GM12892 (cell line): ENCODE measurements at regions not wholly inside any gene's neighbourhood (a gene's known extent, or its start where the extent isn't known, plus 50 kb on each side); places are given as distances from the start of the nearest gene placed in this dataset.

ENCODE experiments used
- DNase-seq: peaks from one replicate; pipeline ENCODE4 v3.0.0; 2011; ENCODE audit not compliant: insufficient read length
- FAIRE-seq: peaks from 2 replicates; lab custom pipeline; 2011; peaks lifted over from hg19 to GRCh38; lab: Jason Lieb, UNC
- POLR2A ChIP-seq: IDR thresholded peaks from 2 replicates; pipeline ENCODE4 v1.6.1; 2011; ENCODE audit warnings: low read depth, low read length, control low read depth
- POLR2AphosphoS5 ChIP-seq: IDR thresholded peaks from 2 replicates; pipeline ENCODE4 v1.6.1; 2011; ENCODE audit warnings: low read depth, low read length, control low read depth
- TAF1 ChIP-seq: IDR thresholded peaks from 2 replicates; pipeline ENCODE4 v1.6.1; 2011; ENCODE audit warnings: low read depth, mild to moderate bottlenecking, control low read depth, low read length, borderline replicate concordance

DNA sequence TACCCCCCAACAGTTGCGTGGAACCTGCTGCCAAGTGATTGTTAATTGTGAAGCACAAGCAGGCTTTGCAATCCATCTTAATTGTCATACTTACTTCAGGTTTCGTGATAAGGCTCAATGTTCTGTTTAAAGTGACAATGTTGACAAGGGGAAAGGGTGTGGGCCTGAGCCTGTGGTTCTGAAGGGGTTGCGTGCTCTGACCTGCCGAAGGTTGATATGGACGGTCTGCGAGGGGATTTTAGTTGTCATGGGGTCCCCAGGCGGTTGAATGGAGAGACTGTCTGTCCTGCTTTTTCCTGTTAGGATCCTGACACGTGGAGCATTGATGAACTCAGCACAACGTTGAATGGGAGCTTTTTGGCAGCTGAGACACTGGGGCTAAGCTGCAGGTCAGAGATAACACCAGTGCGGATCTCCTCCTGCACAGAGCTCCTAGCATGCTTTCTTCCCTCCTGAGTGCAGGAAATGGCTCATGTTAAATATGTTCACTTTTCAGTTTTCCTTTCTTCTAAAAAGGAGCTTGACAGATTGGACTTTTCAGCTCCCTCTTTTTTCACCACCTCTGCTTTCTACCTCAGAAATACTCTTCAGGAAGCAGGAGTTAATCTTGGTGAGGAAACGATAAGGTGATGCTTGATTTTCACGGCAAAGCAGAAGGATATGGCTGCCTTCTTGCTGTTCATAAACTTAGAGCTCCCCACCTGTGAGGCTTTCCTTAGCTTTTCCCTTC is 62.9 kb upstream of the ZEB2 start:
- FAIRE-seq (no peak), DNase-seq (no peak)
- no peak for TF ChIP-seq POLR2A
- no peak for TF ChIP-seq TAF1
- no peak for TF ChIP-seq POLR2AphosphoS5

- TF ChIP-seq POLR2A, result no peak
- TF ChIP-seq POLR2AphosphoS5, result no peak
- TF ChIP-seq TAF1, result no peak
- no peak for DNase-seq
- FAIRE-seq, result no peak
Measured at GRCh38 chr2:144580521-144581161, 60.7 kb upstream of the ZEB2 start.

GRCh38 chr2:144579556-144579955 is 59.6 kb upstream of the ZEB2 start:
- TF ChIP-seq TAF1 (no peak), POLR2AphosphoS5 (no peak), POLR2A (no peak)
- FAIRE-seq (no peak), DNase-seq (no peak)

- TF ChIP-seq TAF1 (no peak), POLR2AphosphoS5 (no peak), POLR2A (no peak)
- DNase-seq, result no peak
- FAIRE-seq, result no peak
Measured at GRCh38 chr2:144578099-144578498, 58.2 kb upstream of the ZEB2 start.

DNA sequence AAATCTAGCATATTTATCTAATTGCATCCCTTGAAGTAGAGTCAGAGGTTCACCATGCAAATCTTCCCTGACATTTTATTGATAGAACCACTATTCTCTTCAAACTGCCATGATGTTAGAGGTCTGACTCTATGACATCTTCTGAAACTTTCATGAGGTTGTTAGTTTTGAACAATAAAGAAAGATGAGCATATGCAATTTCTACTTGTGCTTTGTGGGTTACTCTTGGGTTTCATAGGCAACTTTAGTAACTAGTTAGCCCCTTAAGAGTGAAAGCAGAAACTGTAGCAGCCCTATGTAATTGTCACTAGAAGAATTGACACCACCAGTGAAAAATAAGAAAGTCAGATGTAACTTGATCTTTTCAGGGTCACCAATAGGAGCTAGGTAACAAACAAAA is 53.1 kb upstream of the ZEB2 start:
- TF ChIP-seq POLR2A (no peak), TAF1 (no peak), POLR2AphosphoS5 (no peak)
- FAIRE-seq, result peak; percentile 9
- no peak for DNase-seq

DNA sequence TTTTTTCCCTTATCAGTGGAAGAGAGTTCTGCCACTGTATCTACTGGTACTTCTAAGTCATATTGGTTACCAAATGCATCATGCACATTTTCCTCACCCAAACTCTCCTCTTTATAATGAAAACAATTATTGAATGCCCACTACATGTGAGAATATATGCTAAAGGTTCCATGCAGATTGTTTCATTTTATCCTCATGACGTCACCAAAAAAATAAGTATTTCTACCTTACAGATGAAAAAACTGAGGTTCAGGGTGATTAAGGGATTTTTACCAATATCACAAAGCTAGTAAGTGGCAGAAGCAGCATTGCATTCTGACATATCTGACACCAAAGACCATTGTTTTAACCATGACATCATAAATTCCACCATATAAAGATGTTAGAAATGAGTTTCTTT is 51.9 kb upstream of the ZEB2 start:
- FAIRE-seq, result no peak
- TF ChIP-seq POLR2AphosphoS5, result no peak
- TF ChIP-seq TAF1, result no peak
- TF ChIP-seq POLR2A, result no peak

DNA sequence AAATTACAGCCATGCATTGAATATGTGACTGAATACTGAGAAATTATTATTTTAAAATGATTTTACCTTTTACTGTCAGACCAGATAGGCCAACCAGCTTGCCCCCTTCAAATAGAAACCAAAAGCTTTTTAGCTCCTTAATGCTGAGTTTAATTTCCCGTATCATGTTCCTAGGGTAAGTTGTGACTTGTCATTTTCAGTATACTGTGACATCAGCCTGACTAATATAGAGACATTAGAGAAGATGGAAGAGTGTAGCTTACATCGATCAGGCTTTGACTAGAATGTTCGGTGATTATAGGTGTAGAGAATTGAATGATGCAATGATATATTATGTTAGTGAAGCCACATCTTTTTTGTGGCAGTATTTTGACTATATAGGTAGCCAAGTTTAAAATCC is 50.6 kb upstream of the ZEB2 start:
- DNase-seq (no peak), FAIRE-seq (no peak)
- TF ChIP-seq TAF1 (no peak), POLR2AphosphoS5 (no peak), POLR2A (no peak)

More for the DNA sequence above, 51.9 kb upstream of the ZEB2 start:
- DNase-seq, result no peak
